AG10803 (cell line): ENCODE measurements at regions not wholly inside any gene's neighbourhood (a gene's known extent, or its start where the extent isn't known, plus 50 kb on each side); places are given as distances from the start of the nearest gene placed in this dataset.
A peak's percentile ranks its signal among the peaks of the same experiment; 100 is the strongest.

Source experiments
- DNase-seq: peaks from one replicate; pipeline ENCODE4 v3.0.0; 2010; ENCODE audit warnings: low read depth
- H3K4me3 ChIP-seq: 2 replicates; pipeline ENCODE4 v1.5.1; 2011; ENCODE audit warnings: mild to moderate bottlenecking, low read length, control low read depth
- TF ChIP-seq, protein P1 (sequence below): conservative IDR thresholded peaks from 2 replicates; pipeline ENCODE4 v1.5.1; 2011; ENCODE audit warnings: mild to moderate bottlenecking, low read length, control low read depth, inconsistent platforms

- DNase-seq, result no peak
- H3K4me3 ChIP-seq, result no peak overlapping the region
- TF ChIP-seq, protein P1, sequence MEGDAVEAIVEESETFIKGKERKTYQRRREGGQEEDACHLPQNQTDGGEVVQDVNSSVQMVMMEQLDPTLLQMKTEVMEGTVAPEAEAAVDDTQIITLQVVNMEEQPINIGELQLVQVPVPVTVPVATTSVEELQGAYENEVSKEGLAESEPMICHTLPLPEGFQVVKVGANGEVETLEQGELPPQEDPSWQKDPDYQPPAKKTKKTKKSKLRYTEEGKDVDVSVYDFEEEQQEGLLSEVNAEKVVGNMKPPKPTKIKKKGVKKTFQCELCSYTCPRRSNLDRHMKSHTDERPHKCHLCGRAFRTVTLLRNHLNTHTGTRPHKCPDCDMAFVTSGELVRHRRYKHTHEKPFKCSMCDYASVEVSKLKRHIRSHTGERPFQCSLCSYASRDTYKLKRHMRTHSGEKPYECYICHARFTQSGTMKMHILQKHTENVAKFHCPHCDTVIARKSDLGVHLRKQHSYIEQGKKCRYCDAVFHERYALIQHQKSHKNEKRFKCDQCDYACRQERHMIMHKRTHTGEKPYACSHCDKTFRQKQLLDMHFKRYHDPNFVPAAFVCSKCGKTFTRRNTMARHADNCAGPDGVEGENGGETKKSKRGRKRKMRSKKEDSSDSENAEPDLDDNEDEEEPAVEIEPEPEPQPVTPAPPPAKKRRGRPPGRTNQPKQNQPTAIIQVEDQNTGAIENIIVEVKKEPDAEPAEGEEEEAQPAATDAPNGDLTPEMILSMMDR, result no peak
Observed at GRCh38 chr3:59456852-59457485, 407.1 kb upstream of the CFAP20DC start.

- TF ChIP-seq, protein P1, result no peak
- H3K4me3 ChIP-seq, result no peak overlapping the region
- no peak for DNase-seq
Observed at GRCh38 chr3:59451800-59452746, 402.2 kb upstream of the CFAP20DC start.

DNA sequence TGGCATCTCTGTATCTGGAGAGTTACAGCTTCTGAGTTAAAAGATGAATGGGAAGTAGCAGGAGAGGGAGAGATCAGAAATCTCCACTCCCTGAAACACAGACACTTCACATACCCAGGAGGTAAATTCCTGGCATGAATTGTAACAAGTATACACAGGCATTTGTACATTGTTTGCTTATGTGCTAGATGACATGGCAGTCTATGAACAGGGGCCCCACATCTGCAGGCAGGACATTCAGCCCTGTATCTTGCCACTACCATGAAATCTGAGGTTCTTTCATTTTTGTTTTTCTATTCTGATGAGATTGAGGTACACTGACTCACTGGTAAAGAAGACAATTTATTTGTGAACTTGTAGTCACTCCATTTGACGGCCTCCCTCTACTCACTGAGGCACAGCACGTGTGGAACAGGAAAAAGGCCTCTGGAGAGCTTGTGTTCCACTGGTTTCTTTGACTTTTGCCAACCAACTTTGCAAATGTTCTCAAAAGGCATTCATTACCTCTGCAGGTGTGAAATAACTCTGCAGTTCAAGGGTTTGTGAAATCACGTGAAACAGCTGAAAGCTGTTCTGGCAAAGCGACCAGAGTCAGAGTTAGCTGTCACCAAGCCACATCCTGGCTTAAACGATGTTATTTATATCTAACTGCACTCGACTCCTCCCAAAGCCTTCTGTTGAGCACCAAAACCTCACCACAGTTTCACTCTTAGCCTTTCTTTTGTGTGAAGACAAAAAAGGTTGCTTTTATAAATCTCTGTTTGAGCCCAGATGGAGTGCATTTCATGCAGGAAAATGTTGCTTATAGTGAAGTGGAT lies 401.3 kb upstream of the CFAP20DC start:
- H3K4me3 ChIP-seq, result no peak overlapping the region
- TF ChIP-seq, protein P1, result no peak

GRCh38 chr3:59450437-59450836 lies 400.6 kb upstream of the CFAP20DC start:
- H3K4me3 ChIP-seq, result no peak overlapping the region
- TF ChIP-seq, protein P1, result no peak
- no peak for DNase-seq

More for the DNA sequence above, 401.3 kb upstream of the CFAP20DC start:
- peak; percentile 27 for DNase-seq

- H3K4me3 ChIP-seq, result no peak overlapping the region
- TF ChIP-seq, protein P1, result no peak
- DNase-seq, result no peak
Observed at GRCh38 chr3:59446775-59447465, 397.1 kb upstream of the CFAP20DC start.

- no peak overlapping the region for H3K4me3 ChIP-seq
- DNase-seq, result no peak
- TF ChIP-seq, protein P1, result no peak
Observed at GRCh38 chr3:59444676-59445075, 394.9 kb upstream of the CFAP20DC start.
